Left renal pelvis (tissue), 4 donors: ENCODE measurements at regions not wholly inside any gene's neighbourhood (a gene's known extent, or its start where the extent isn't known, plus 50 kb on each side); places are given as distances from the start of the nearest gene placed in this dataset.

Experiments
- DNase-seq, 4 donors: peaks; one replicate each; pipeline ENCODE4 v3.0.0-alpha.2; 2013; ENCODE audit warnings: low read depth in 4 of 4, low spot score in 3 of 4

DNA sequence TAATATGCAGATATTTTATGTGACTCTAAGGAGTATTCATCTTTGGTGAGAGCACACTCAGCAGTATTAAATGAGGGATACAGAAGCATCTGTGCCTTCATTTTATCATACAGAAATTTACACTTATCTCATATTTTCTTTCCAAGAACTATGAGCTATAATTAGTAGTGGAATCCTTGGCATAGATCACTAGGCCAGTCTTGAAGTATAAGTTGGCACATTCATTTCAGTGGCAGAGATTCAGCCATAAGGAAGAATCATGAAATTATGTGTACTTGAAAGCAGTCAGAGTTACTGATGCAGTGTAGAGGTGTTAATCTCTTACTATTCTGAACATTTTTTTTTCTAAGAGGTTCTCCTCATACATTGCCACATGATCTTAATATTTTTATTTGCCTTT lies 393.6 kb upstream of the GOLIM4 start:
- no peak for DNase-seq

DNA sequence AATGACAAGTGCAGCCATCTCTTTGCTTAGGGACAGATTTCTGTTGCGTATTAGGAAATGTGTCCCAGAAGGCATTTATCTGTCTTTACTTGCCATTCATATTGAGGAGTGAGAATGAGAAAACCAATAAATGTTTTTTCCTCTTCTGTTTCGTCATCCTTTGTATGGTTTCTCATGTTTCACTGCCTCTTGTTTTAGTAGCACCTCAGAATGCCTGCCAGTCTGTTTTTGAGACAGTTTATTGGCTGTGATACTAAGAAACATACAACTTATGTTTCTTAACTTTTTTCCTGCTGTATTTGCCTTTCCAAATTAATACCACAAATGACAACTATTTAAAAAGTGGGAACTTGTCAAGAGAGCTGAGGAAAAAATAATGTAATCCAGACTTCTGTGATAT lies 390.2 kb upstream of the GOLIM4 start:
- no peak for DNase-seq

DNA sequence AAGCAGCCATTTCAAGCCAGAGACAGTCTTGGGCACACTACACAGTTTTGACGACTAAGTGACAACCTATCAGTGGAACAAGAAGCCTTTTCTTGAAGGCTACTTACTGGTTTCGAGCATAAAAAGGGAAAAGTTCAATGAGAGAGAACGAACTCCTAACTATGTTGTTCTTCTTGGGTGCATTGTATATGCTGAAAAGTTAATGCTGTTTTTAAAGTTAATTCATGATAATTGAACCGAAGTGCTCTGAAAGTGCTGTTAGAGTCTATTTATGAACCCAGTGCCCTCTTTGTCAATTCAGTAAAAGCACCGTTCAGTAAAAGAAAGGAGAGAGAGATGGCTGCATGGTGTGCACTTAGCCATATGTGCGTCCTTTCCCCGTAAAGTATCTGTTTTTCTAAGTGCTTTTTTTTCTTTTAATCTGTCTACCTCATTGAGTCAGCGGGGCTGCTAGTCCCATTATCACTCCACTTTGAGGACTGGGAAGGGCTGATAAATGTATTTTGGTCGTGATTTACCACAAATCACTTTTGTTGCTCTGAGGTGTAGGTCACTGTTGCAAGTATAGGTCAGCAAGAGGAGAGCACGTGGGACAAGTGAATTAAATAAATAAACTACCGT lies 380.7 kb upstream of the GOLIM4 start:
- no peak for DNase-seq

DNA sequence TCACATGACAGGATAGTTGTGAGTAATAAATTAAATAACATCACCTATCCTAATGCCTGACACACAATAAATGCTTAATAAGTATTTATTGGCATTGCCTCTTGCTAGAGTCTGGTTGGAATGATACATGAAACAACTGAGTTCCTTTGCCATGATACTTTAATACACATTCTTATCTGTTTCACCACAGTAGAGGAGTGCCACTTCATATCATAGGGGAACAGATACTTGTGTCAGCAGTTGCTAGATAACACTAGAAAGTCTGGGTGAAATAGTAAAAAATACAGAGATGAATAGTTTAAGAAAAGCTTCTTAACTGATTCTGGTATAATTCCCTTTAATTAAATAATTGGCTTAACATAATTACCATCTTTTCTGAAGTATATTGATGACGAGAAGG lies 380.0 kb upstream of the GOLIM4 start:
- no peak for DNase-seq

DNA sequence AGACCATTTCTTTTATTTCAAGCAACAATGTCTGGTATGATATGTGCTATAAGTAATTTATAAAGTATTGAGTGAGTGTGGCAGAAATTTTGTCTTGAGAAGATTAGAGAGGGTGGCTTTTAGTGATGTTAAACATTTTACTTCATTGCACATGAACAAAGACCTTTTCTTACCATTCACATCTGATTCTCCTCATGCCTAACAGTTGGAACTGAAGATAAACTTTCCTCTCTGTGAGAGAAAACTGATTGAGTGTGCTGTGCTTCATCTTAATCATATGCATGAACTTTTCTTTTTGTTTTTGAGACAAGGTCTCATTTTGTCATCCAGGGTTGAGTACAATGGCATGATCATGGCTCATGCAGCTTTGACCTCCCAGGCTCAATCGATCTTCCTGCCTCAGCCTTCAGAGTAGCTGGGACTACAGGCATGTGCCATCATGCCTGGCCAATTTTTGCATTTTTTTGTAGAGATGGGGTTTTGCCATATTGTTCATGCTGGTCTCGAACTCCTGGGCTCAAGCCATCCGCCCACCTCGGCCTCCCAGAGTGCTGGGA lies 377.7 kb upstream of the GOLIM4 start:
- no peak for DNase-seq

DNA sequence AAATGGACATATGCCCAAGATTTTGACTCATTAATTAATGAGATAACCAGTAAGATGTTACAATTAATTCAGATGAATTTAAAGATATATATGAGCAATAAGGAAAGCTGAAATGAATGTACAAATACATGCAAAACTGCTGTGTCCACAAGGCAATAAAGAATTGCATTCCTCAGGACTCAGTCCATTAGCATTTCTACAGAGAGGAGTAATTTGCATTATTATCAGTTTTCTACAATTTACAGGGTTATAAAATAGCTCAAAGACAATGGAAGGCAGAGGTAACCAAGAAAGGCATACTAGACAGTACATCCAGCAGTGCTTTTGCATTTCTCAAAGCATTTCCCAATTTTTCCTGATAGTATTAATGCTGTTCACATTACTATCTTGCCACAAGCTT lies 377.1 kb upstream of the GOLIM4 start:
- no peak for DNase-seq

DNA sequence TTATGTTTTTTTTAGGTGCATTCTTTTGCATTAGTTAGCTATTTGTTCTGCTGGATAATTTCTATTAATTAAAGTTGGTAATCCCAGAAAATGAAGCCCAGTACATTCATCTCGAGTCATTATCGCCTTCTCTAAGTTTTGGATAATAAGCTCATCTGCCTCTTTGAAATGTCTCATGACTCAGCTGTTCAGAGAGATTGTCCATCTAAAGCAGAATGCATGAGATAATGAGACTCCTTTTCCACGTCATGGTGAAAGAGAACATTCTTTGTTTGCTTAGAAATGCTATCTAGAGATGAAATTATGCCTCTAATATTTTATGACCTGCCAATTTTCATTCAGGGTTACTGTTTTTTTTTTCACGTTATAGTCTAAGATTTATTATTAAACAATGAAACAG lies 374.7 kb upstream of the GOLIM4 start:
- no peak for DNase-seq

DNA sequence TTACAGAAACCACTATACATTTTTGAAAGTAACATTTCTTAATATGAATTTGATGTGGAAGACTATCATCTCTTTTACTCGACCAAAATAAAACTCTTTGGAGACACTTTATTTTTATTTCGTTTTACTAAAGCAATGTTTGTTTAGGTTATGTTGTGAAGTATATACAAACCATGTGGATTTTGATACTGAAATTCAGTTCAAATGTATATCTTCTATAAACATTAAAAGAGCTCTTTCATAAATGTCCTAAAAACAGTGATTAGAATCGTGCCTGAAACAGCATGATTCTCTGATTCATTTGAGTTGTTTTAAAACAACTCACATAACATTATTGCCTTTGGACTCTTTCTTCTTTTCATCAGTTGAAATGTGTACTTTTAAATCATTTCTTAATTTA lies 373.7 kb upstream of the GOLIM4 start:
- no peak for DNase-seq

DNA sequence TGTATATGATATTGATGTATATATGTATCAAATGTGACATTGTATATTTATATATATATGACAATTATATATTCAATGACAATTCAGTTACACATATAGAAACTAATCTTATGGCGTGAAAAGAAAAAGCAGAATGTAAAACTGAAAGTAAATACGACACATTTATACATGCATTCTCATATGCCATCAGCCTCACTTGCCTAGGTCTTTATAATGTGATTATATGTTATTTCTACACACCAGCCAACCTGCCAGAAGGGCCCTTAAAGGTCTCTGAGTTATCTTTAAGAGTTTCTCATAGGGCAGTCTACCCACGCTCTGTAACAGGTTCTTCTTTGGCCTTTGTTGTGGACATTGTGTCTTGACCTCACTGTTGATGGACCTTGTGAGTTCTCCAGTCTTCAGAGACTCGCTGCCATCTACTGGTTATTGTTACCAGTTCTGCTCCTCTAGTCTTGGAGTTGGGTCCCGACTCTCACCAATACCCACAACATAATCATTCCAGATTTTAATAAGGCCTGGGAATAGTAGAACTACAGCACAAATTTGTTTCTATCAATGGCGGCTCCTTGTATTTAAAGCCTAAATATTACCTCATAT lies 371.5 kb upstream of the GOLIM4 start:
- peak in 1 of 4 donors; percentile 27 for DNase-seq

DNA sequence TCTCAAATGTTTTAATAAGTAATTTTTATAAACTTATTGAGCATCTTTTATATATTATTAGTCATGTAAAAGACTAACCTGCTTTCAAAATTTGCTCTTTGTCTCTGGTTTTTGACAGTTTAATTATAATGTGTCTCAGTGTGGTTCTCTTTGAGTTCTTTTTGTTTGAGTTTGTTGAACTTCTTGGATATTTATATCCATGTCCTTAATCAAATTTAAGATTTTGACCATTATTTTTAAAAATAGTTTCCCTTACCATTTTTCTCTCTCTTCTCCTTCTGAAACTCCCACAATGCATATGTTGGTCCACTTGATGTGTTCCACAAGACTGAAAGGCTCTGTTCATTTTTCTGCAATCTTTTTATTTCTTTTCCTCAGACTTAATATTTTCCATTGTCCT lies 366.1 kb upstream of the GOLIM4 start:
- no peak for DNase-seq

DNA sequence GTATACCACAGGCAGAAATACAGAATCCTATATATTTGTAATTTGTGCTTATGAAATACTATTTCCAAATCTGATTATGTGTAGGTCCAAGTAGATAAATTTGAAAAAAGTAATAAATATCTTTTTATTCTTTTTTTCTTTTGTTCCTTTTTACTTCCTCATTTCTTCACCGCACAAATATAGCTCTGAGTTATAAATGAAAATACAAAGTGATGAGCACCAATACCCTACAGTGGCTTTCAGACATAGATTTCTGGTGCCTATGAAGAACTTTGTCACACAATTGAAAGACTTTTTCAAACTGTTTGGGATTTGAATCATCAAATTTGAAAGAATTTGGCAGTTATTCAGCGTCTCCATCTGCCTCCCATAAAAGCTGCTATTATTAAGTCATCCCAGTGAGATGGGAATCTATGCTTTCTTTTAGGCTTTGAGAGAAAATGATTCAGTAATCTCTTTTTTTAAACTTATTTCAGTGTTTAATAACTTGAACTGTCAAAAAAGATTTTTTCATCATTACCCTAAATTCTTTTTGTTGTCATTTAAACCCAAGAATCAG lies 363.6 kb upstream of the GOLIM4 start:
- DNase-seq = no peak

DNA sequence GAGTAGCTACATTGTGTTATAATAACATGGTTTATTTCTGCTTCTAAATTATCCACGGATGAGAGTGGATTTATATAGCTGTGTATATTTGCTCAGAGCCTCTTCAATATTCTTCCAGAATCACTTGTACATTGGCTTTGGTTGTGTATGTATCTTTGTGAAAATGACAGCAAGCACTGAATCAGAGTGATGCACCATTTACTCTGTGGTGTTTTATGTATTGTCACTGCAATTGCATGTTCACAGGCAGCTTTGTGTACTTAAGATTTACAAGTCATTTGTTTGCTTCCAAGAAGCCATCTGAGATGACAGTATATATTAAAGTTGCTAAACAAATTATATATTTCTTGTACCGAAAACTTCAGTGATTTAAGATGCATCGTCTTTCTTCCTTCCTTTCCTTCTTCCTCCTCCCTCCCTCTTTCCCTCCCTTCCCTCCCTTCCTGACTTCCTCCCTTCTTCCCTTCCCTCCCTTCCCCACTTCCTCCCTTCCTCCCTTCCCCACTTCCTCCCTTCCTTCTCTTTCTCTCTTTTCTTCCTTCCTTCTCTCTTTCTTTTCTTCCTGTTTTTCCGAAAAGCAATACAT lies 362.3 kb upstream of the GOLIM4 start:
- DNase-seq = no peak

DNA sequence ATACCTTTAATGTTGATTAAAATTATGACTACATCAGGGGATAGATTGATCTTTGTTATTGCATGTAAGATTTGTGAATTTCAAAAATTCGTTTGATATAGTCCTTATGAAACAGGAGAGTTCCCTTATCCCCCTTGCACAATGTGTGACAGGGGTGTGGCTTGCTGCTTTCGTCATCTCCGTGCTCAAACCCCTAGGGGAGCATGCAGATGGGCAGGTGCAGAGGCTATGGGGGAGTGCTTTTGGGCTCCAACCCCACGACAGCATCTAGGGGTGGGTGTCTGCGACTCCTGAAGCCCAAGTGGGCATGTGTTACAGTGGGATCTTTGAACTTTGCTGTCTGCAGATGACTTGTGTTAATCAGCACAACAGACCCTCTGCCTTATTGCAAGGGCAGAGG lies 360.1 kb upstream of the GOLIM4 start:
- no peak for DNase-seq

DNA sequence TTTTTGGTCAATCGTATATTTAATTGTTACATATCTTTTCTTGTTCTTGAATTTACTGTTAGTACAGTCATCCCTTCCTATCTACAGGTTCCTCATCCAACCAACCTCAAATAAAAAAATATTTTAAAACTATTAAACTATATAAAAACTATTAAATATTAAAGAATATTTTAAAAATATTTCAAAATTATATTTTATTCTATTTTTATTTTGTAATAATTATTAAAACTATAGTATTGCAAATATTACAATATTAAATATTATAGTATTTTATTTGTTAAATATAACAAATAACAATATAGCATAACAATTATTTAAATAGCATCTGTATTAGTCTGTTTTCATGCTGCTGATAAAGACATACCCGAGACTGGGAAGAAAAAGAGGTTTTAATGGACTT lies 357.9 kb upstream of the GOLIM4 start:
- DNase-seq = no peak

DNA sequence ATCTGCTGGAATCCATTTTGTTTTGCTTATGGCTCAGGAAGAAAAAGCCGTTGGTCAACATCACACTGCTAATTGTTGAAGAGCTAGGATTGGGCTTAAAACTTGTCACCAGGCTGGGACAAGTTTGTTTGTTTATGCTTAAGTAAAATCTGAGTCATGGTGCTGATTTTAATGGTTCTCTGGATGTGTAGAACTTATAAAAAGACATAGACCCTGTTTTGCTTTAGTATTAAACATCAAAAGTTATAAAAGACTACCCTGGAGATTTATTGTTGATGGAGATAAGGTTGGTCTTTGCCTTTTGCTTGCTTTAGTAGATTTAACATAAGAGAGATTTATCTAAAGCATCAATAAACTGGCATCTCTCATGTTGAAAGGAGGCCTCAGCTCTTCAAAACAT lies 348.2 kb upstream of the GOLIM4 start:
- DNase-seq = no peak

DNA sequence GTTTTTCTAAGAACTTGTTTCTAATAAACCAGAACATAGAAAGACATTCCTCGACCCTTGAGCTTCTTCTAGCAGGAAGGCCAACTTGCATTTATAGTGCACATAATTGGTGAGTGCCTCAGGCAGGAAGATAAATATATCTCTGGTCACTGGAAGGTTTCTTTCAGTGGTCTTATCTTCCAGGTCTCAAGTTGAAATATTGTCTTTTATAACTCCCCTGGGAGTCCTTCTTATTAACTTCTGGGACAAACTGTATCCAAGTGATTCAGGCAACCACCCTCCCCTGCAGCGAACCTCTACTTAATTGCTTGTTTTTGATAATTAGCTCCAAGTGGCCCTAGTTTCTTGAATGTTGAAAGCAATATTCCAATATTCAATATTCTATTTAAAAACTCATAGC lies 346.8 kb upstream of the GOLIM4 start:
- no peak for DNase-seq

DNA sequence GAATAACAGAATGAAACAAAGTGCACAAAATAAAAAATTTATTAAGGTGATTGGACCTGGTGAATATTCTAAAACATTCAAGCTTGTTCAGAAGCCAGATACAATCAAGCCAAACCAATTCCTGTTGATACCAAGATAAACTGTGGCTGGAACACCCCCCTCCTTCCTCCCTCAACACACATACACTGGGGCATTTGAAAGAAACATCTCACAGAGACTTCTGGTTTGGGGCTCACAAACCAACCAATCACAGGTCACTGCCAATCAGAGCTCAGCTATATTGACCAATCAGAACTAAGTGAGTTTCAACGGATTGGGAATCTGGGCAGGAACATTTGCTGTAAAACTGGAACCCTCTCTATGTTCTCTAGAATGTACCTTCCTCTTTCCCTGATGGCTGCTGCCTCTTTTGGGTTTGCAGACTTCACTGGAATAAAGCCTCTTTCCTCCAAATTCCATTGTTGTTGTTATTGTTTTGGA lies 340.6 kb upstream of the GOLIM4 start:
- no peak for DNase-seq

DNA sequence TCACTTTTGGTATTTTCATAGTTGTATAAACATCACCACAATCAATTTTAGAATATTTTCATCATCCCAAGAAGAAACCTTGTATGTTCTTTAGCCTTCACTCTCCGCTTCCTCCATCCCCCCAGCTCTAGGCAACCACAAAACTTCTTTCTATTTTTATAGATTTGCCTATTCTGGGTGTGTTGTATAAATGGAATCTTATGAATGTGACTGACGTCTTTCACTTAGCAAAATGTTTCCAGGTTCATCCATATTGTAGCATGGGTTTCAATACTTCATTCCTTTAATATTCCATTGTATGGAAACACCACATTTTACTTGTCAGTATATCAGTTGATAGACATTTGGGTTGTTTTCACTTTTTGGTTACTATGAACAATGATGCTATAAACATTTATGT lies 335.8 kb upstream of the GOLIM4 start:
- DNase-seq = no peak

DNA sequence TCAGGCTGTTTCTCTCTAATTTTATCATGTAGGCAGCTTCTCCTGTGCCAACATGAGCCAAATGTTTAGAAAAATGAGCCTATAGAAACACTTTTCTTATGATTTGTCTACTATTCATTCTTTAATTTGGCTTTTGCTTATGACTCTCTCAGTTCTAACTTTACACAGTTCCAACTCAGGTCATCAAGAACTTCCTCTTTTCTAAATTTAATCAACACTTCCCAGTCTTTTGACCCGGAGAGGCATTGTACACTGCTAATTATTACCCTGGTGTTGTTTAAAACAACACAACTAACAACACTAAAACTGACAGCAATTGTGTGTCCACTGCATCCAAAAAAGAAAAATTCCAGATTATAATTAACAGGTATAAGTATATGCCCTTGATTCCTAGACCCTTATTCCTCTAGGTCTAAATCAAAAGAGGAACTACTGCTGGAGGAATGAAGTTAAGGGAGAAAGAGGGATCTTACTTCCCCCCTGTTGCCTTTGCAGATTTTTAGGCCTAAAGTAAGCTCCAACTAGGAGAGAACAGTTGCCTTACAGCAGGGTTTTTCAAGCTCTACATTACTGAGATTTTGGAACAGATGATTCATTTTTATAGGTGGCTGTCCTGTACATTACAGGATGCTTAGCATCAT lies 332.2 kb upstream of the GOLIM4 start:
- no peak for DNase-seq

DNA sequence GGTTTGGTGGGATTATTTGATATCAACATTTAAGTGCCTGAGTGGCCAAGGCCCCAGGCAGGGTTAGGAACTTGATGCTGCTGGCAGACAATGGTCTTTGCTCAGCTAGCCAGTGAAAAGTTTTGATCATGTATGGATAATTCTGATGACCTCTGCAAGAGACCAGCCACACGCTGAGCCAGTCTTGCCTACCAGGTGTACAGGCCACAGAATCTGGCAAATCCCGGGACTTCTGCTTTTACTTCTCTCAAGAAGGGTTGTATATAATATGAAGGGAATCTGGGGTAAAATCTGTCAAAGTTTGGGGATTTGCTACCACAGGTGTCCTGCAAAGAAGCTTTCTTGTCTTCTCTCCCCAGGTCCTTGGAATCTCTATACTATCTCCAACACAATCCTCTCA lies 331.4 kb upstream of the GOLIM4 start:
- no peak for DNase-seq

DNA sequence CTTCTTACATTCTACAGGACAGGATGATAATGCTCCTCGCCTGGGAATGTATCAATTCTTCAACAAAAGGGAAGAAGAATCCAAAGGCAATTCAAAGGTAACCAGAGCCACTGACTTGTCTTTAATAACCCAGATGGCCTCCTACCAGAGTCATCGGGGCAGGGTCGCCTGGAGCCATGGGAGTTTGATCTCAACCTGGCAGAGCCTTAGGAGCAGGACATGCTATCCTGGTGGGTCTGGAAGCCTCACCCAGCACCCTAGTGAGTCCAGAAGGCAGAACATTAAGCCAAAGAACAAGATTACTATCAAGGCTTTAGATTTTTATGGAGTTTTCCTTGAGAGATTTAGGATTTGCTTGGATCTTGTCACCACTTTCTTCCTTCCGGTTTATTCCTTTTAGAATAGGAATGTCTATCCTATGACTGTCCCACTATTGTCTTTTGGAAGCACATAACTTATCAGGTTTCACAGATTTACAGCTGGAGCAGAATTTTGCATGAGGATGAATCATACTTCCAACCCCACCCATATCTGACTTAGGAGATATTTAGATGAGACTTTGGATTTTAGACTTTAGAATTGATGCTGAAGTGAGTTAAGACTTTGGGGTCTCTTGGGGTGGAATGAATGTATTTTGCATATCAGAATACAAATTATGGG lies 330.3 kb upstream of the GOLIM4 start:
- no peak for DNase-seq
